SU-DHL-6 (cell line): ENCODE measurements at regions not wholly inside any gene's neighbourhood (a gene's known extent, or its start where the extent isn't known, plus 50 kb on each side); places are given as distances from the start of the nearest gene placed in this dataset.

ENCODE experiments used
- CTCF ChIP-seq: fragments of 200-600 bp; sonication (generic); IDR thresholded peaks from one replicate; pipeline ENCODE4 v1.5.1; 2017; ENCODE audit warnings: antibody characterized with exemption, mild to moderate bottlenecking, low read length, moderate library complexity; ENCODE audit not compliant: insufficient read depth, poor library complexity, severe bottlenecking
- EZH2phosphoT487 ChIP-seq: fragments of 200-600 bp; sonication (generic), shearing (Covaris generic); conservative IDR thresholded peaks from 2 replicates; pipeline ENCODE4 v1.6.1; 2018; ENCODE audit warnings: mild to moderate bottlenecking, antibody characterized with exemption, low read length, moderate library complexity, mixed read lengths

- TF ChIP-seq CTCF (no peak), EZH2phosphoT487 (no peak)
These were observed 92.9 kb upstream of the MAST4 start for GRCh38 chr5:66503203-66503789.
